ENCODE measurements at regions not wholly inside any gene's neighbourhood (a gene's known extent, or its start where the extent isn't known, plus 50 kb on each side); places are given as distances from the start of the nearest gene placed in this dataset.

DNA sequence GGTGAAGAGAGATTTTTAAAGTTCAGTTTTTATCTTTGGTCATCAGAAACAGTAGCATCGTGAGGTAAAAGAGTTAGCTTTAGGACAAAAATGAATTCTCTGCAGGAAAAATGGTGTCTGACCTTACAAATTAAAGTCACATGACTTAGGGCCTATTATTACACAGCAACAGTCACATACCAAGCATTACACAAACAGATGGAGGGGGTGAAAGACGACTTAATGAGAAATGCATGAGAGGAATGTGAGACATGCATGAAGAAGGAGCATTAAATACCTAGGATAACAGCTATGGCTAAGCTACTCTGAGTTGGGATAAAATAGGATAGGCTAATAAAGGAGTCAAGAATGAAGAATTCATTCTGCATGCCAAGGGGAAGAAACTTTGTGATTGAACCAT is 77.5 kb downstream of the BLID start:
- intact Hi-C loops (cut with micrococcal nuclease) = no loop called here
- Histone ChIP-seq H3K79me2 (ENCODE audit: insufficient read depth, low read length) (no peaks in the 10 kb centered on the region), H3K9ac (ENCODE audit: low read length) (no peak overlapping the region), H3K27me3 (ENCODE audit: insufficient read depth, low read length) (no peaks in the 10 kb centered on the region), H3K4me2 (ENCODE audit: low read length) (0 out of 2 replicates have a peak overlapping the region, but pooled peaks have one; percentile 13), H3K9me2 (ENCODE audit: insufficient read depth) (no peaks in the 10 kb centered on the region), H3K4me3 (replicated peaks in 1 of 2; ENCODE audit: low read depth in 1 of 2, low read length in 2 of 2) (no peak overlapping the region), H4K20me1 (ENCODE audit: insufficient read depth) (no peaks in the 10 kb centered on the region), H3K36me3 (ENCODE audit: control insufficient read depth in 1 of 2, insufficient read depth in 2 of 2, low read length in 2 of 2) (no peaks in the 10 kb centered on the region), H3K4me1 (ENCODE audit: control insufficient read depth in 1 of 2, insufficient read depth in 2 of 2, low read length in 2 of 2) (peaks cover 0 to 7% of the 10 kb centered on the region in 2 experiments; a peak in 1 of 4 replicates), H3K27ac (ENCODE audit: low read depth, low read length) (no peak overlapping the region), H2AFZ (ENCODE audit: low read depth, low read length, poor library complexity, severe bottlenecking) (no peak overlapping the region), H3K9me3 (ENCODE audit: control insufficient read depth in 1 of 2, insufficient read depth in 1 of 2, low read depth in 1 of 2, low read length in 2 of 2) (no peaks in the 10 kb centered on the region)
- POLR2A ChIA-PET = no interaction called here
- RAD21 ChIA-PET (ENCODE audit: low non-redundant PET in 1 of 2, low total read pairs in 2 of 2, uncharacterized antibody in 2 of 2, unreplicated experiment in 2 of 2) = no interaction called here
- ATAC-seq (no peak; the same call in 1 of the 2 replicates), DNase-seq (ENCODE audit: low read depth, low spot score) (no peak)
- no peak for TF ChIP-seq MAX (IDR thresholded peaks at IDR 0.05)
- no peak for TF ChIP-seq POLR2AphosphoS5 (IDR thresholded peaks at IDR 0.05; ENCODE audit: low read depth, low read length)
- TF ChIP-seq POLR2A (IDR thresholded peaks at IDR 0.05; ENCODE audit: borderline replicate concordance, extremely low read depth, insufficient read depth, insufficient read length) = no peak
- no peak for TF ChIP-seq RAD21 (IDR thresholded peaks at IDR 0.05; ENCODE audit: low read depth)
- no peak for TF ChIP-seq CEBPB (IDR thresholded peaks at IDR 0.05; ENCODE audit: low read depth)
- no peak for TF ChIP-seq EZH2 (IDR thresholded peaks at IDR 0.05)
- no peak for TF ChIP-seq EZH2phosphoT487 (IDR thresholded peaks at IDR 0.05; ENCODE audit: borderline replicate concordance)
- TF ChIP-seq SP1 (IDR thresholded peaks at IDR 0.05; ENCODE audit: low read depth) = no peak
- TF ChIP-seq, protein P1, sequence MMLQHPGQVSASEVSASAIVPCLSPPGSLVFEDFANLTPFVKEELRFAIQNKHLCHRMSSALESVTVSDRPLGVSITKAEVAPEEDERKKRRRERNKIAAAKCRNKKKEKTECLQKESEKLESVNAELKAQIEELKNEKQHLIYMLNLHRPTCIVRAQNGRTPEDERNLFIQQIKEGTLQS (IDR thresholded peaks at IDR 0.05) = no peak
- TF ChIP-seq FOSL1 (IDR thresholded peaks at IDR 0.05; ENCODE audit: low read depth) = no peak
- TF ChIP-seq EGR1 (IDR thresholded peaks at IDR 0.05; ENCODE audit: low read depth) = no peak
- TF ChIP-seq, protein P2, sequence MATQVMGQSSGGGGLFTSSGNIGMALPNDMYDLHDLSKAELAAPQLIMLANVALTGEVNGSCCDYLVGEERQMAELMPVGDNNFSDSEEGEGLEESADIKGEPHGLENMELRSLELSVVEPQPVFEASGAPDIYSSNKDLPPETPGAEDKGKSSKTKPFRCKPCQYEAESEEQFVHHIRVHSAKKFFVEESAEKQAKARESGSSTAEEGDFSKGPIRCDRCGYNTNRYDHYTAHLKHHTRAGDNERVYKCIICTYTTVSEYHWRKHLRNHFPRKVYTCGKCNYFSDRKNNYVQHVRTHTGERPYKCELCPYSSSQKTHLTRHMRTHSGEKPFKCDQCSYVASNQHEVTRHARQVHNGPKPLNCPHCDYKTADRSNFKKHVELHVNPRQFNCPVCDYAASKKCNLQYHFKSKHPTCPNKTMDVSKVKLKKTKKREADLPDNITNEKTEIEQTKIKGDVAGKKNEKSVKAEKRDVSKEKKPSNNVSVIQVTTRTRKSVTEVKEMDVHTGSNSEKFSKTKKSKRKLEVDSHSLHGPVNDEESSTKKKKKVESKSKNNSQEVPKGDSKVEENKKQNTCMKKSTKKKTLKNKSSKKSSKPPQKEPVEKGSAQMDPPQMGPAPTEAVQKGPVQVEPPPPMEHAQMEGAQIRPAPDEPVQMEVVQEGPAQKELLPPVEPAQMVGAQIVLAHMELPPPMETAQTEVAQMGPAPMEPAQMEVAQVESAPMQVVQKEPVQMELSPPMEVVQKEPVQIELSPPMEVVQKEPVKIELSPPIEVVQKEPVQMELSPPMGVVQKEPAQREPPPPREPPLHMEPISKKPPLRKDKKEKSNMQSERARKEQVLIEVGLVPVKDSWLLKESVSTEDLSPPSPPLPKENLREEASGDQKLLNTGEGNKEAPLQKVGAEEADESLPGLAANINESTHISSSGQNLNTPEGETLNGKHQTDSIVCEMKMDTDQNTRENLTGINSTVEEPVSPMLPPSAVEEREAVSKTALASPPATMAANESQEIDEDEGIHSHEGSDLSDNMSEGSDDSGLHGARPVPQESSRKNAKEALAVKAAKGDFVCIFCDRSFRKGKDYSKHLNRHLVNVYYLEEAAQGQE (IDR thresholded peaks at IDR 0.05; ENCODE audit: low read depth) = no peak
- TF ChIP-seq SIN3A (IDR thresholded peaks at IDR 0.05; ENCODE audit: low read depth) = no peak
- no peak for TF ChIP-seq CBX3 (IDR thresholded peaks at IDR 0.05; ENCODE audit: low read depth)
- TF ChIP-seq, protein P3, sequence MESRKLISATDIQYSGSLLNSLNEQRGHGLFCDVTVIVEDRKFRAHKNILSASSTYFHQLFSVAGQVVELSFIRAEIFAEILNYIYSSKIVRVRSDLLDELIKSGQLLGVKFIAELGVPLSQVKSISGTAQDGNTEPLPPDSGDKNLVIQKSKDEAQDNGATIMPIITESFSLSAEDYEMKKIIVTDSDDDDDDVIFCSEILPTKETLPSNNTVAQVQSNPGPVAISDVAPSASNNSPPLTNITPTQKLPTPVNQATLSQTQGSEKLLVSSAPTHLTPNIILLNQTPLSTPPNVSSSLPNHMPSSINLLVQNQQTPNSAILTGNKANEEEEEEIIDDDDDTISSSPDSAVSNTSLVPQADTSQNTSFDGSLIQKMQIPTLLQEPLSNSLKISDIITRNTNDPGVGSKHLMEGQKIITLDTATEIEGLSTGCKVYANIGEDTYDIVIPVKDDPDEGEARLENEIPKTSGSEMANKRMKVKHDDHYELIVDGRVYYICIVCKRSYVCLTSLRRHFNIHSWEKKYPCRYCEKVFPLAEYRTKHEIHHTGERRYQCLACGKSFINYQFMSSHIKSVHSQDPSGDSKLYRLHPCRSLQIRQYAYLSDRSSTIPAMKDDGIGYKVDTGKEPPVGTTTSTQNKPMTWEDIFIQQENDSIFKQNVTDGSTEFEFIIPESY (IDR thresholded peaks at IDR 0.05; ENCODE audit: extremely low read depth, insufficient replicate concordance, low read length) = no peak
- TF ChIP-seq SRF (IDR thresholded peaks at IDR 0.05; ENCODE audit: low read depth) = no peak
- no peak for TF ChIP-seq TCF7L2 (IDR thresholded peaks at IDR 0.05; ENCODE audit: borderline replicate concordance, extremely low read depth, insufficient read depth, insufficient read length)
- no peak for TF ChIP-seq ELF1 (IDR thresholded peaks at IDR 0.05; ENCODE audit: borderline replicate concordance, low read depth)
- TF ChIP-seq ZNF274 (IDR thresholded peaks at IDR 0.05; ENCODE audit: low read depth, low read length) = no peak
- no peak for TF ChIP-seq YY1 (IDR thresholded peaks at IDR 0.05; ENCODE audit: extremely low read depth, insufficient replicate concordance, low read depth, low read length)
- CTCF ChIA-PET = no interaction called here
- BruUV-seq (replicated peaks) = no TSS peak

All from HCT116 (cell line).